ENCODE measurements at regions not wholly inside any gene's neighbourhood (a gene's known extent, or its start where the extent isn't known, plus 50 kb on each side); places are given as distances from the start of the nearest gene placed in this dataset.

- TF ChIP-seq CTCF (IDR thresholded peaks at IDR 0.05) (no peak), POLR2A (IDR thresholded peaks at IDR 0.05) (no peak), EP300 (IDR thresholded peaks at IDR 0.05) (no peak)
Measured at GRCh38 chr11:91495837-91496236, 728.8 kb upstream of the FAT3 start.

Measured in ovary (tissue), 3 donors.